Activated T-helper 2 cell treated with anti-CD3 and anti-CD28 coated beads, Interferon-gamma antibody, Interleukin-2, Interleukin-4, amounts not matched to agents 10 μg/mL and 5 μg/mL and 100 μg/mL, durations not matched to agents 14 hours and 24 hours and 36 hours (primary cell): ENCODE measurements at regions not wholly inside any gene's neighbourhood (a gene's known extent, or its start where the extent isn't known, plus 50 kb on each side); places are given as distances from the start of the nearest gene placed in this dataset.

Experiments used
- DNase-seq: peaks from one replicate; pipeline ENCODE4 v3.0.0; 2021; ENCODE audit warnings: low spot score
- H3K27ac Mint-ChIP-seq: one replicate; pipeline ENCODE4 v1.8.0; 2021; ENCODE audit warnings: mixed read lengths
- H3K27me3 Mint-ChIP-seq: one replicate; pipeline ENCODE4 v1.8.0; 2021; ENCODE audit warnings: low read depth, mixed read lengths
- H3K36me3 Mint-ChIP-seq: one replicate; pipeline ENCODE4 v1.8.0; 2021; ENCODE audit warnings: low read depth, mixed read lengths
- H3K4me1 Mint-ChIP-seq: one replicate; pipeline ENCODE4 v1.8.0; 2021; ENCODE audit warnings: low read depth, mixed read lengths
- H3K4me3 Mint-ChIP-seq: one replicate; pipeline ENCODE4 v1.8.0; 2021; ENCODE audit warnings: low read depth, mild to moderate bottlenecking, moderate library complexity, mixed read lengths
- H3K9me3 Mint-ChIP-seq: one replicate; pipeline ENCODE4 v1.8.0; 2021; ENCODE audit warnings: mixed read lengths
- intact Hi-C: fragments of 100-400 bp; cut with micrococcal nuclease; formaldehyde crosslinking; loops from one replicate; pipeline ENCODE4 v1.15.1; 2023

DNA sequence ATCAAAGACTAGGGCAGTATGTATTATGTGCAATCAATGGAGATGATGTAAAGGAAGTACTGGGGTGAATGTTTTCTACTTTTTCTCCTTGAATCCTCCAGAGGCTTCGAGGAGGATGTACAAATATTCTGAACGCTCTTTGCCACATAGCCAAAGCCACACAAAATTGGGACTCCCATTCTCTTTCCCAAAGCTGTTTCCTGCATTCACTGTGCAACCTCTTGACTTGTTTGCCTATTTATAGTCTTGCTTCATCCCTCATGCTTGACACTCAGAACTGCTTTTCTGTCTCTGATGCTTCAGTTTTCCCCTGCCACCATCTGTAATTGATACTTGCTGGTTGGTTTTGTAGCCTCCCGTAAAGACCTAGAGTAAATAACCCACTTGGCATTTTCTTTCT, 208.2 kb upstream of the RBMS1 start:
- H3K9me3 Mint-ChIP-seq = no peaks in the 10 kb centered on the region
- H3K36me3 Mint-ChIP-seq = no peaks in the 10 kb centered on the region
- H3K27ac Mint-ChIP-seq = no peak overlapping the region
- peaks cover 6% of the 10 kb centered on the region for H3K27me3 Mint-ChIP-seq
- H3K4me1 Mint-ChIP-seq = peaks cover 11% of the 10 kb centered on the region
- DNase-seq = no peak
- H3K4me3 Mint-ChIP-seq = no peak overlapping the region
- intact Hi-C loops = no loop called here

DNA sequence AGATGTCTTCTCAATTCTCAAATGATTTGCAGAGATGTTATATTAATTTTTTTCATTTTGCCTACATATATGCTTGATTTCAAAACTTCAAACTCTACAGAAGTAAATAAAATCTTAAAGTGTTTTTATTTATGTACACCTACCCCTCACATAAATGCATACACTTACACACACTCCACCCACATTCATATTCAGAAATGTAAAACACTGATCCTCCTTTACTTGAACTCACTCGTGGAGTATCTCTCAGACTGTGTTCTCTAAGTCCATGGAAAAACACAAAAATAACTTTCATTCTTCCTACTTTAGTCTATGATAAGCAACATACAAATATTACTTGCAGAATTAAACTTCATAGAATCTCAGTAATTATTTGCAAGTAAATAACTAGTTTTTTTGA, 209.1 kb upstream of the RBMS1 start:
- intact Hi-C loops = no loop called here
- no peak overlapping the region for H3K27ac Mint-ChIP-seq

DNA sequence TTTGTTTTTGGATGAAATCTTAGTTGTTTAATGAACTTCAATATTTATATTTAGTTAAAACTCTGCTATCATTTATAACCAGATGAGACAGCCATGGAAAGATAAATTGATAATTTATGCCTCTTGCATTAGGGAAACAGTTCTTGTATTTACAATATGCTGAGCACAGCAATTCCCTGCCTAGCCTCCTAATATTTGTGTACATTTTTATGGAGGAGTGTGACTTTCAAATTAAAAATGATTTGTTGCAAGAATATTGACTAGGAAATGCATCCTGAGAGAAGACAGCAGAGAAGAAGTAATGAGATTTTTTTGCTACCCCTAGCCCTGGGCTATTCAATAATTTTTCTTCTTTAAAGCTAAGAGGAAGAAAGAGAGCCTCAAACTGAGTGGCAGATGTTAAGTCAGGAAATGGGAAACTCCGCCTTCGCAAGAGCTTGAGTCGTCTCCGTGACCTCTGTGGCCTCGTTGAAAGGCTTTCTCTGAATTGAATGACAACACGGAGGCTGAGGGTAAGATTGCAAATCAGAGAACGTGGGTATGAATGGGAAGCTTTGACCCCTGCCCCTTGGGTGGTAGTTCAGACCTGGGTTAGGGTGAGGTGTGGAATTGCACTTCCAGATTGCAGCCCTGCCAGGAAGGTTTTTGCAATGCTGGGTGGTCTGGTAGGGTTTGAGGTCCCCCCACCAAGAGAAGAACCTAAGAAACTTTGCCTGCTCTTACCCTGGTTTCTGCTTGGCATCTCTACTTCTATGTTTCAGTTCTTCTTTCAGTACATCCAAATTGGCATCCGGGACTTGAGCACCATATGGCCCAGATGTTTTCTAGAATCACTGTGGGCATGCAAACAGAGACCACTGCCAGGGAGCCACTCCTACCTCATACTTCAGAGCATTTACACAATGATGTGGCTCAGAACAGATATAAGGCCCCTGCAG, 210.3 kb upstream of the RBMS1 start:
- DNase-seq = peak; percentile 9
- Mint-ChIP-seq H3K36me3 (no peaks in the 10 kb centered on the region), H3K4me3 (no peak overlapping the region), H3K27ac (no peak overlapping the region), H3K27me3 (peaks cover 6% of the 10 kb centered on the region), H3K4me1 (peaks cover 11% of the 10 kb centered on the region), H3K9me3 (no peaks in the 10 kb centered on the region)
- intact Hi-C loops = no loop called here

More for the DNA sequence above, 209.1 kb upstream of the RBMS1 start:
- H3K4me3 Mint-ChIP-seq = no peak overlapping the region
- H3K27me3 Mint-ChIP-seq = peaks cover 6% of the 10 kb centered on the region
- DNase-seq = no peak
- no peaks in the 10 kb centered on the region for H3K9me3 Mint-ChIP-seq
- no peaks in the 10 kb centered on the region for H3K36me3 Mint-ChIP-seq
- peaks cover 11% of the 10 kb centered on the region for H3K4me1 Mint-ChIP-seq

DNA sequence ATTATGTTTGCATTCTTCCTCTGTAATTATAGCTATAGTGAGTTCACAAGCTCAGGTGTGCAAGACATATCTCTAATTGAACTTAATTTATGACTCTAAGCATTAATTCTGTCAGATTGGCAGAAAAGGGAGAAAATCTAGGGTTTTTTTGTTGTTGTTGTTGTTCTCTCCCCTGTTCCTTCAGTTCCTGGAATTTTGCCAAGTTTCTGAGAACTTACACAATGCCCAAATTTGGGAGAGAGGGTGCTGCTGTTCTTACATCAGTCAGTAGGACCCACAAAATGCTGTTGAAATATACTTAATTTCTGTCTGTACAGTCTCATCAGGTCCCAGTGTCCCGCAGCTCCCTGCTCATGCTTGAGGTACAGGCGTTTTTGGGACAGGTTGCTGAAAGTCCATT, 221.8 kb upstream of the RBMS1 start:
- no peaks in the 10 kb centered on the region for H3K36me3 Mint-ChIP-seq
- H3K9me3 Mint-ChIP-seq = peaks cover 12% of the 10 kb centered on the region
- no peak overlapping the region for H3K27ac Mint-ChIP-seq
- intact Hi-C loops = no loop called here
- H3K4me1 Mint-ChIP-seq = no peaks in the 10 kb centered on the region
- no peak for DNase-seq
- peaks cover 11% of the 10 kb centered on the region for H3K27me3 Mint-ChIP-seq
- H3K4me3 Mint-ChIP-seq = no peak overlapping the region

DNA sequence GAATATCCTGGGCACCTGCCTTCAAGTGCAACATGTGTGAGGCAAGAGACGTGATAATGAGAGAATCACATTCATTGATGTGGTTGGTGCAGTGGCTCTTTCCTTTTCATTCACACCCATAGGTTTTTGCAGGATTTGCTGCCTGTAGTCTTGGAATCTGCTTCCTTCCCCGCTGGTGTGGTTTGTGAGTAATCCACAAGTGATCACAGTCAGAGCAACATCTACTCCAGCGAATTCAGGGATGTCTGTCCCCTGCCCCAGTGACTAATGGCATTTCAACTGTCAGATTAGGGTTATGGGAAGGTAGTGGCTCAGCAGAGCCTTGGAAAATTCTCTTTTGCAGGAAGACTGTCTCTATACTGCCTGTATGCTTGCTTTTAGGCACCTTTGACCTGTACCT, 225.5 kb upstream of the RBMS1 start:
- no peak for DNase-seq
- Mint-ChIP-seq H3K36me3 (no peaks in the 10 kb centered on the region), H3K9me3 (peaks cover 9% of the 10 kb centered on the region), H3K4me1 (no peaks in the 10 kb centered on the region), H3K27ac (no peak overlapping the region), H3K27me3 (peaks cover 11% of the 10 kb centered on the region), H3K4me3 (no peak overlapping the region)
- intact Hi-C loops = no loop called here

DNA sequence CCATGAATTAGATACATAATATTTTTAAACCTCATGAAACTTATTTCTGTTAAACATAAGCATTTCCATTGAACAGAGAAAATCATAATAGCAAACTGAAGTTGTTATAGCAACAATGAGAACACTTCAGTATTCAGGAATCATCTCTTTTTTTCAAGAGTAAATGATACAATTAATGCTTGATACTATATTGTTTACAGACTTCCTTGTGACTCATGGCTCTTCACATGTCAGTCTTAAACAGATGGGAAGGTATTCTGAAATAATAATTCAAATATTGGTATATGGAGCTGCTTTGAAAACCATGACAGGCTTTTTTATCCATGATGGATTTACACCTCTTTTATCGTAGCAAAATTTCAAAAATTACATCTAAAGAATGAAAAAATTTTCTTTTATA, 226.5 kb upstream of the RBMS1 start:
- Mint-ChIP-seq H3K9me3 (peaks cover 14% of the 10 kb centered on the region), H3K27me3 (peaks cover 11% of the 10 kb centered on the region), H3K4me1 (no peaks in the 10 kb centered on the region), H3K36me3 (no peaks in the 10 kb centered on the region), H3K4me3 (no peak overlapping the region), H3K27ac (no peak overlapping the region)
- no peak for DNase-seq
- intact Hi-C loops = no loop called here

DNA sequence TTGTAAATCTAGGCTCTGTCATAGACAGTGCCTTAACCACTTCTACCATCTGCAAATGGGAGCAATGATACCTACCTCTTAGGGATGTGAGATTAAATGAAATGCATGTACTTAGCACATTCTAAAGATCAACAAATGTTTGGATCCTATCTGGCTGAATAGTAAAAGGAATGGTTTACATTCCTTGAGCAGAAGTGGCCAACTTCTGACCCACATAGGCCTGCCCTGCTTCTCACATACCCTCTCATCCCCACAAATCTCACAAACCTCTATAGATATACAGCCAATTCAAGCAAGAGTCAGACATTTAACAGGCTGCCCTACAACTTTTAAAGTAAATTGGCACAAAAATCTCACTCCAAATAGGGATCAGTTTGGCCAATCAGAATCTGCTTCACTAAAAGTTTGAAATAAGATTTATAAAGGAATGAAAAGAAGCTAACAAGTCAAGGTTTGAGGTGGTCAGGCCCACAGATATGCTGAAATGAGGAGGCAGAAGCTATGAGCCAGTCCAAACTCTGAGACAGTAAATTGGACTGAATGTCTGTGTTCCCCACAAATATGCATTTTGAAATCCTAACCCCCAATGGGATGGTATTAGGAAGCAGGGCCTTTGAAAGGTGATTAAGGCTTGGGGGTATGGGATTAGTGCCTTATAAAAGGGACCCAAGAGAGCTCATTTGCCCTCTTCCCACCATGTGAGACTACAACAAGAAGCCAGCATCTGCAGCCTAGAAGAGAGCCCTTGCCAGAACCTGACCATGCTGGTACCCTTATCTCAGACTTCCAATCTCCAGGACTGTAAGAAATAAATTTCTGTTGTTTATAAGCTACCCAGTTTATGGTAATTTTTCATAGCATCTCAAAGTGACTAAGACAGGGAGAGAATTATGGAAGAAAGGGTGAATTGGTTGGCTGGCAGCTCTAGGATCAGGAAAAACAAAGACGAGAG, 227.8 kb upstream of the RBMS1 start:
- intact Hi-C loops = no loop called here
- Mint-ChIP-seq H3K27ac (no peak overlapping the region), H3K4me1 (no peaks in the 10 kb centered on the region), H3K36me3 (no peaks in the 10 kb centered on the region), H3K27me3 (peaks cover 10% of the 10 kb centered on the region), H3K9me3 (peaks cover 23% of the 10 kb centered on the region), H3K4me3 (no peak overlapping the region)
- DNase-seq = no peak

DNA sequence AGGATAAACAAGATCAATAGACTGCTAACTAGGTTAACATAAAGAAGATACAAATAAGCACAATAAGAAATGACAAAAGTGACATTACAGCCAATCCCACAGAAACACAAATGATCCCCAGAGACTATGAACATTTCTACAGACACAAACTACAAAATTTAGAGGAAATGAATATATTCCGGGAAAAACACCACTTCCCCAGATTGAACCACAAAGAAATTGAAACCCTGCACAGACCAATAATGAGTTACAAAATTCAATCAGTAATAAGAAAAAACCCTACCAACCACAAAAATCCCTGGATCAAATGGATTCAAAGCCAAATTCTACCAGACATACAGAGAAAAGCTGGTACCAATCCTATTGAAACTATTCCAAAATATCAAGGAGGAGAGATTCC, 232.4 kb upstream of the RBMS1 start:
- Mint-ChIP-seq H3K27ac (no peak overlapping the region), H3K36me3 (no peaks in the 10 kb centered on the region), H3K4me1 (no peaks in the 10 kb centered on the region), H3K27me3 (peaks cover under 1% of the 10 kb centered on the region), H3K9me3 (peaks cover 23% of the 10 kb centered on the region), H3K4me3 (no peak overlapping the region)
- DNase-seq = no peak
- intact Hi-C loops = no loop called here

DNA sequence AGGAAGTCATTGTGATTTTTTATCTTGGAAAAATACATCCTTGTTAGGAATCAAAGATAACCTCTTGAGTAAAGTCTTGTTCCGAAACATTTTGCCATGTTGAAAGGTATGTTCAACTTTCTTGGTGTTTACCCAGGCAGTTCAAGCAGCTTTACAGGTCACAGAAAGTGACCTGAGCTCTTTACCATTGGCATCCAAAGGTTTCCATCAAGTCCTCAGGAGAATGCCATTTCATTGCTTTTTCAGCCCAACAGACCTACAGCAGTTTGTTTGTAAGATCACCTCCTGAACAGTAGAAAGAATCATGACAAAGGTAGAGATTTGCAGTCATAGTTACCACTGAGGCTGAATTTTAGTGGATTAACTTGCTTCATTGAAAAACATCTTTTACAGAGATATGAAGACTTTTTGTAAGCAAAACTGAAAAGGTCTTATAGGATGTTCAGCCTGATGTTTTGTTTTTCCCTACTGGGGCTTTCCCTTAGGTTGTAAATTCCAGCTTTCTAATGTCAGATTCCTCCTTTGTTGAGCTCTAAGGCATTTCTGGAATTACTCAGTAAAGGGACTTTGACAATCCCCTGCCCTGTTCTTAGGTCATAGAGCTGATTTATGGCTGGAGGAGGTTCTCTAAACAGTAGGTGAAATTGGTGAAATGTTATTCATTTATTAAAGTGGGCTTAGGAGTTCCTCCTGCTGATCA, 236.8 kb upstream of the RBMS1 start:
- no peak overlapping the region for H3K27ac Mint-ChIP-seq
- H3K4me1 Mint-ChIP-seq = no peaks in the 10 kb centered on the region
- no peak overlapping the region for H3K4me3 Mint-ChIP-seq
- DNase-seq = no peak
- H3K9me3 Mint-ChIP-seq = peaks cover 6% of the 10 kb centered on the region
- peaks cover 5% of the 10 kb centered on the region for H3K27me3 Mint-ChIP-seq
- no peaks in the 10 kb centered on the region for H3K36me3 Mint-ChIP-seq
- intact Hi-C loops = no loop called here

DNA sequence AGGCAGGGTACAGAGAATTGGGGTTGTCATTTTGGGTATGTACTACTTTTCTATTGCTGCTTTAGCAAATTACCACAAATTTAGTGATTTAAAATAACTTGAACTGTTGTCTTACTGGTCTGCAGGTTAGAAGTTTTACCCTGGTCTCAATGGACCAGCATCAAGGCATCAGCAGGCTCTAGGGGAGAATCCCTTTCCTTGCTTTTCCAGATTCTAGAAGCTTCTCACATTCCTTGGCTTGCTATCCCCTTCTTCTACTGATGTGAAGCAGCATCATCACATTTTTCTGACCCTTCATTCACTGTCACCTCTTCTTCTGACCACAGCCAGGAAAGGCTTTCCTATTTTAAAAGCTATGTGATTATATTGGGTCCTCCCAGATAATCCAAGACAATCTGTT, 237.8 kb upstream of the RBMS1 start:
- Mint-ChIP-seq H3K4me1 (no peaks in the 10 kb centered on the region), H3K27ac (no peak overlapping the region), H3K27me3 (peaks cover 5% of the 10 kb centered on the region), H3K4me3 (no peak overlapping the region), H3K36me3 (no peaks in the 10 kb centered on the region), H3K9me3 (no peaks in the 10 kb centered on the region)
- intact Hi-C loops = no loop called here
- DNase-seq = no peak

DNA sequence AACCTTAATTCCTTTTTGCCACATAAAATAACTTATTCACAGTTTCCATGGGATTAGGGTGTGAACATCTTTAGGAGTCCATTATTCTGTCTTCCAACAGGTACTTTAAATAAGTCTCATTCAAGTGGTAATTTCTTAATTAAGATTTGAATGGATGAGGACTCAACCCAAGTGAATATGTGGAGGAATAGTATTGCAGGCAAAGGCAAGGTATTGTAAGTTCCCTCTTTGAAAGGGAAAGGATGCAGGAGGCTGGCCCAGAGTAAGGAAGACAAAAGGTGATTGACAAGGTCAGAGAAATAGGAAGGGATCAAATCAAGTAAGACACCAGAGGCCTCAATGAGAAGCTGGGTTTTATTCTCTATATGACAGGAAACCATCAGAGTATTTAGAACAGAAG, 238.2 kb upstream of the RBMS1 start:
- H3K9me3 Mint-ChIP-seq = no peaks in the 10 kb centered on the region
- no peaks in the 10 kb centered on the region for H3K4me1 Mint-ChIP-seq
- no peak overlapping the region for H3K27ac Mint-ChIP-seq
- no peak overlapping the region for H3K4me3 Mint-ChIP-seq
- no peak for DNase-seq
- H3K27me3 Mint-ChIP-seq = peaks cover 5% of the 10 kb centered on the region
- intact Hi-C loops = no loop called here
- no peaks in the 10 kb centered on the region for H3K36me3 Mint-ChIP-seq

DNA sequence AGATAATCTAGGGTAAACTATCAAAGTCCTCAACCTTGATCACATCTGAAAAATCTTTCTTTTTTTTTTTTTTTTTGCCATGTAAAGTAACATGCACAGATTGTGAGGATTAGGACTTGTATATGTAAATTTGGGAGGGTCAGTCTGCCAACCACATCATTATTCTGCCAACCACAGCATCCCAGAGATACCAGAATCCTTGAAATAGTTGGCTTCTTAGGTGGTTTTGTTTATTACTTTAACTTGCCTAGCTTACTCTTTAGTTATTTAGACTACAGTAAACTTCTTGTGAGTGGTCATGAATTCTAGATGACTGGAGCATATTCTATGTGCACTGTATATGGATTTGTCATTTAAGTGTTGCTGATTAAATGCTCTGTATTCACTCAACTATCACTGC, 242.1 kb upstream of the RBMS1 start:
- H3K9me3 Mint-ChIP-seq = no peaks in the 10 kb centered on the region
- intact Hi-C loops = no loop called here
- DNase-seq = no peak
- H3K27ac Mint-ChIP-seq = no peak overlapping the region
- H3K4me3 Mint-ChIP-seq = no peak overlapping the region
- no peaks in the 10 kb centered on the region for H3K4me1 Mint-ChIP-seq
- H3K27me3 Mint-ChIP-seq = peaks cover 5% of the 10 kb centered on the region
- H3K36me3 Mint-ChIP-seq = no peaks in the 10 kb centered on the region
